WTC11 (cell line): ENCODE measurements at regions not wholly inside any gene's neighbourhood (a gene's known extent, or its start where the extent isn't known, plus 50 kb on each side); places are given as distances from the start of the nearest gene placed in this dataset.
"Not testable (repeated sequence)": the region's sequence is repeated elsewhere in the genome, so short reads cannot be mapped to it uniquely, and the experiment has no call there.

Source experiments
- ATAC-seq: fragments of 200-7000 bp; cut with Tn5 transposase; 2 replicates; pipeline ENCODE4 v1.10.0; 2021; ENCODE audit warnings: mild to moderate bottlenecking, moderate library complexity
- CTCF ChIA-PET: fragments of 300-600 bp; sonication (Branson Sonifier 250); formaldehyde crosslinking; loops from one replicate; lab custom pipeline; 2021; ENCODE audit warnings: antibody characterized with exemption; lab: Charles Lee
- POLR2A ChIA-PET: fragments of 350-600 bp; sonication (Branson Sonifier 250); formaldehyde crosslinking; loops from one replicate; lab custom pipeline; 2021; ENCODE audit warnings: antibody characterized with exemption; lab: Charles Lee
- DNase-seq: peaks from one replicate; pipeline ENCODE4 v3.0.0; 2021; ENCODE audit warnings: low spot score
- H3K27ac Mint-ChIP-seq: 2 replicates; pipeline ENCODE4 v1.8.0; 2021; ENCODE audit warnings: mixed read lengths
- H3K27me3 Mint-ChIP-seq: 2 replicates; pipeline ENCODE4 v1.8.0; 2021; ENCODE audit warnings: low read depth, mild to moderate bottlenecking, moderate library complexity, mixed read lengths
- H3K36me3 Mint-ChIP-seq: 2 replicates; pipeline ENCODE4 v1.8.0; 2021; ENCODE audit warnings: mixed read lengths
- H3K4me1 Mint-ChIP-seq: 2 replicates; pipeline ENCODE4 v1.8.0; 2022; ENCODE audit warnings: mixed read lengths
- H3K4me3 Mint-ChIP-seq: 2 replicates; pipeline ENCODE4 v1.8.0; 2021; ENCODE audit warnings: mild to moderate bottlenecking, moderate library complexity, mixed read lengths
- H3K9me3 Mint-ChIP-seq: 2 replicates; pipeline ENCODE4 v1.8.0; 2021; ENCODE audit warnings: mixed read lengths
- AFF4 ChIP-seq: sonication (generic); formaldehyde crosslinking; IDR thresholded peaks from 2 replicates; pipeline ENCODE4 v1.8.1; 2023; ENCODE audit warnings: mild to moderate bottlenecking, missing genetic modification reagents, borderline replicate concordance
- AR ChIP-seq: fragments of 250-450 bp; sonication (Bioruptor Pico); IDR thresholded peaks from 2 replicates; pipeline ENCODE4 v1.9.0; 2021; ENCODE audit warnings: mild to moderate bottlenecking
- ERG ChIP-seq: fragments of 250-450 bp; sonication (Bioruptor Pico); IDR thresholded peaks from 2 replicates; pipeline ENCODE4 v1.8.0; 2021; ENCODE audit warnings: mild to moderate bottlenecking
- ETV6 ChIP-seq: sonication (generic); formaldehyde crosslinking; IDR thresholded peaks from 2 replicates; pipeline ENCODE4 v1.8.1; 2022; ENCODE audit warnings: mild to moderate bottlenecking, missing genetic modification reagents
- FOXK1 ChIP-seq: sonication (generic); formaldehyde crosslinking; IDR thresholded peaks from 2 replicates; pipeline ENCODE4 v1.8.0; 2022; ENCODE audit warnings: mild to moderate bottlenecking, moderate library complexity, missing genetic modification reagents
- FOXP4 ChIP-seq: sonication (generic); formaldehyde crosslinking; IDR thresholded peaks from 2 replicates; pipeline ENCODE4 v1.8.0; 2022; ENCODE audit warnings: mild to moderate bottlenecking, missing genetic modification reagents
- NFE2L1 ChIP-seq: sonication (generic); formaldehyde crosslinking; IDR thresholded peaks from 2 replicates; pipeline ENCODE4 v1.8.1; 2023; ENCODE audit warnings: missing genetic modification reagents
- TEAD1 ChIP-seq: sonication (generic); formaldehyde crosslinking; IDR thresholded peaks from 2 replicates; pipeline ENCODE4 v1.8.0; 2022; ENCODE audit warnings: mild to moderate bottlenecking, missing genetic modification reagents
- TEAD4 ChIP-seq: sonication (generic); formaldehyde crosslinking; IDR thresholded peaks from 2 replicates; pipeline ENCODE4 v1.8.0; 2022; ENCODE audit warnings: mild to moderate bottlenecking, missing genetic modification reagents
- ZBTB43 ChIP-seq: sonication (generic); formaldehyde crosslinking; IDR thresholded peaks from 2 replicates; pipeline ENCODE4 v1.8.1; 2023; ENCODE audit warnings: mild to moderate bottlenecking, missing genetic modification reagents
- ZMAT4 ChIP-seq: fragments of 250-450 bp; sonication (Bioruptor Pico); IDR thresholded peaks from 2 replicates; pipeline ENCODE4 v1.9.0; 2021; ENCODE audit warnings: mild to moderate bottlenecking
- ZNF423 ChIP-seq: fragments of 250-450 bp; sonication (Bioruptor Pico); IDR thresholded peaks from 2 replicates; pipeline ENCODE4 v2.1.2; 2022; ENCODE audit warnings: mild to moderate bottlenecking, moderate library complexity

- DNase-seq (no peak), ATAC-seq (no peak)
- H3K36me3 Mint-ChIP-seq = peaks cover 7% of the 10 kb centered on the region
- H3K27me3 Mint-ChIP-seq = no peaks in the 10 kb centered on the region; the same call in 1 of the 2 replicates
- H3K4me1 Mint-ChIP-seq = peaks cover 79% of the 10 kb centered on the region
- no peaks in the 10 kb centered on the region for H3K9me3 Mint-ChIP-seq
- POLR2A ChIA-PET = no interaction called here
- TF ChIP-seq FOXK1 (CRISPR knock-in tag) (peak; percentile 53; the same call in 1 of the 2 replicates), AFF4 (CRISPR knock-in tag) (no peak), NFE2L1 (no peak), ZBTB43 (CRISPR knock-in tag) (no peak)
- peak overlapping the region; percentile 38 for H3K4me3 Mint-ChIP-seq
- CTCF ChIA-PET = interaction anchor here (1.0 kb wide), 1 partner anchor 33 kb away, joined by 3 read pairs; no protein-coding TSS in a partner anchor
- H3K27ac Mint-ChIP-seq = peak overlapping the region; percentile 86
These were observed 91.0 kb upstream of the DAPK1 start for GRCh38 chr9:87406543-87407166.

- Mint-ChIP-seq H3K36me3 (peaks cover 41% of the 10 kb centered on the region), H3K27ac (peak overlapping the region; percentile 96), H3K4me3 (peak overlapping the region; percentile 95), H3K4me1 (peaks cover 68% of the 10 kb centered on the region)
- ATAC-seq (peak; percentile 41), DNase-seq (peak; percentile 63)
- H3K27me3 Mint-ChIP-seq, POLR2A ChIA-PET, H3K9me3 Mint-ChIP-seq: not testable (repeated sequence)
- CTCF ChIA-PET = interaction anchor here (1.5 kb wide), 1 partner anchor 73 kb away, joined by 4 read pairs; no protein-coding TSS in a partner anchor
- TF ChIP-seq ZMAT4 (CRISPR knock-in tag) = 0 out of 2 replicates have a peak, but pooled peaks have one; percentile 28
- TF ChIP-seq FOXP4 (CRISPR knock-in tag) = peak; percentile 82; the same call in 1 of the 2 replicates
- 0 out of 2 replicates have a peak, but pooled peaks have one; percentile 38 for TF ChIP-seq ETV6 (CRISPR knock-in tag)
- TF ChIP-seq AR (CRISPR knock-in tag) = peak; percentile 64; the same call in 1 of the 2 replicates
- peak; percentile 72; the same call in 1 of the 2 replicates for TF ChIP-seq ERG (CRISPR knock-in tag)
- TF ChIP-seq TEAD4 = peak; percentile 96
- TF ChIP-seq FOXK1 (CRISPR knock-in tag) = peak; percentile 77; the same call in 1 of the 2 replicates
- peak; percentile 42; the same call in 1 of the 2 replicates for TF ChIP-seq ZNF423 (CRISPR knock-in tag)
- peak; percentile 99 for TF ChIP-seq TEAD1 (CRISPR knock-in tag)
- TF ChIP-seq, all 79 proteins: peak for 9; not testable (repeated sequence) for 70
These were observed 87.3 kb upstream of the DAPK1 start for GRCh38 chr9:87410047-87411005.
